Choroid plexus epithelial cell (primary cell): ENCODE measurements at regions not wholly inside any gene's neighbourhood (a gene's known extent, or its start where the extent isn't known, plus 50 kb on each side); places are given as distances from the start of the nearest gene placed in this dataset.

Source experiments
- DNase-seq: peaks from one replicate; pipeline ENCODE4 v3.0.0-alpha.2; 2010; ENCODE audit warnings: low read depth
- H3K4me3 ChIP-seq: 2 replicates; pipeline ENCODE4 v1.5.1; 2011; ENCODE audit warnings: low read depth, mild to moderate bottlenecking, control low read depth, low read length, moderate library complexity
- CTCF ChIP-seq: conservative IDR thresholded peaks from 2 replicates; pipeline ENCODE4 v1.5.1; 2011; ENCODE audit warnings: low read depth, mild to moderate bottlenecking, control low read depth, inconsistent platforms, low read length, moderate library complexity

DNA sequence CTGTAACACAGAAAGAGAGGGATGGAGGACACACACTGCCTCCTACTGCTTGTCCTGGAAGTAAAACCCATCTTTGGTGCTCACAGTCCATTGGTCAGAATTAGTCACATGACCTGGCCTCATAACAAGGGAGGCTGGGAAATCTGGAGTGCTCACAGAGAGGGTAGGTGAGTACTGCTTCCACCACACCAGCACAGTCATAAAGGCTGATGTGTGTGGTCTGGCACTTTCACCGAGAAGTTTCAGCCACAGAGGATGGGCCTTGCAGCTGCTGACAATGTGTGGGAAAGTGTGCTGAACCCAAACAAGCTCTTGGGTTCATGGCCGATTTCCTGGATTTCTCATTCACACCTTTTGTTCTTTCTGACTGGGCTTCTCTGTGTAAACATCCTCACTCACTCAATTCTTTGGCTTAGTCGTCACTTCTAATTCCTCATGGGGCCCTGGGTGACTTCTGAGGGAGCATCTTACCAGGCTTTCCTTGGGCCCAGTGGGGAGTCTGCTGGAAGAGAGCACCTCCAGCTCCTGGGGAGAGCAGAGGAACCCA is 100.7 kb downstream of the ASB7 start:
- peak; percentile 20 for TF ChIP-seq CTCF
- no peak overlapping the region for H3K4me3 ChIP-seq
- peak; percentile 93 for DNase-seq

DNA sequence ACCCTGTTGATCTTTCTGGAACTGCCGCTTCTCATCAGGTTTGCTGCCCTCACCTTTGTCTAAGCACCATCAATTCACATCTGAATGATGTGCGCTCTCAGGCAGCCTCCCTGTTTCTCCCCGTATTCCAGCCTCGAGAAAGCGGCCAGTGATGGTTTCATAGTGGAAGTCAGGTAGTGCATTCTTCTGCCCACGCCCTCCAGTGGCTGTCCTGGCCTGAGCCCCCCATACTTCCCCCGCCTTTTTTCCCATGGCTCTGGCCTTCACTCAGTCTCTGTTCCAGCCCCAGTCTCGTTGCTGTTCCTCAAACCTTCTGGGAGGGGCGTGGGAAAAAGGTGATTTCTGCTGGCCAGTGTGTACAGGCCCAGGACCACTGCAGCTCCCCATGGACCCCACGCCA is 101.3 kb downstream of the ASB7 start:
- no peak overlapping the region for H3K4me3 ChIP-seq
- TF ChIP-seq CTCF = no peak
- no peak for DNase-seq

DNA sequence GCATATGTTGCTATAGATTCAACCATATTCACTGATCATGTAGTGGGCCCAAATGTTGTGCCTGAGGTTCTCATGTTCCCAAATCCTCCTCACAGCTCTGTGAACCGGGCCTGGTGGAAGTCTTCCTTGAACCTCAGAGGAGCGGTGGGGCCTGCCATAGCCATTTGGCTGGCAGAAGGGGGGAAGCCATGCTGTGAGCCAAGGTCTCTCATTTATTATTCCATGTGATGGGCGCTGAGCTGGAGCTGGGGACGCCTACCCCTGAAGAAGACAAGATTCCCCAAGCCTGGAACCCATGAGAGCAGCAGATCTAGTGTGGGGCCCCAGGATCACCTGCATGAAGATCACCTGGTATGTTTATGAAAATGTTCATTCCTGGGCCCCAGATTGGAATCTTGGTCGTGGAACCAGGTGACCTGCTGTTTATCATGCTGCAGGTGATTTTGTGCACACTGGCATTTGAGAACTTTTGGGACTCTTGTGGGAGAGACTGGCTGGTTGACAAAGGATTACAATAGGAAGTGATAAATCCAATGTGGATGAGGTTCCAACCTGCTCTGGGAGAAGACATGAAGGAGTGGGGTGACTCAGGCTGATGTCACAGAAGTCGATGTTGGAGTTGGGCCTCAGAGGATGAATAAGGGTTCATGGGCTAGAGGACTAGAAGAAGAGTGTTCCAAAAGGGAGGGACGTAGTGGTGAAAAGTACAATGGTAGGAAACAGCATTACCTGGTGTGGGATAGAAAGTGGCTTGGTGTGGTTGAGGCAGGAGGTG is 102.1 kb downstream of the ASB7 start:
- TF ChIP-seq CTCF = no peak
- no peak for DNase-seq

DNA sequence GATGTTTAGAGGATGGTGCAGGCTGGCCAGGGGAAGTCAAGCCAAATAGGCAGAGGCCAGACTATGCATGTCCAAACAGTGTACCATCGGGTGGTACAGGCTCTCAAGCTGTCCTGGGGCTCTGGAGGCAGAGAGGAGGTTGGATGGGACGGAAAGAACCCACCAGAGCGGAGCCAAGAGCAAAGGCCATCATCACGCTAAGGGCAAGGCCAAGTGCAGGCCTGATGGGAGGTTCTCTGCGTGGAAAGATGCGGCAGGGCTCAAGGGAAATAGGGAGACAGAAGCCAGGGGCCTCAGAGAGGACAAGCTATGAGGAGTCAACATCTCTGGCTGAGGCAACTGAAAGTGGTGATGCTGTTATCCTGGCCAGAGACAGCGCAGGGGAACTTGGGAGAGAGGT is 102.7 kb downstream of the ASB7 start:
- no peak for DNase-seq
- H3K4me3 ChIP-seq = no peak overlapping the region
- no peak for TF ChIP-seq CTCF

More for the DNA sequence above, 102.1 kb downstream of the ASB7 start:
- H3K4me3 ChIP-seq = no peak overlapping the region

DNA sequence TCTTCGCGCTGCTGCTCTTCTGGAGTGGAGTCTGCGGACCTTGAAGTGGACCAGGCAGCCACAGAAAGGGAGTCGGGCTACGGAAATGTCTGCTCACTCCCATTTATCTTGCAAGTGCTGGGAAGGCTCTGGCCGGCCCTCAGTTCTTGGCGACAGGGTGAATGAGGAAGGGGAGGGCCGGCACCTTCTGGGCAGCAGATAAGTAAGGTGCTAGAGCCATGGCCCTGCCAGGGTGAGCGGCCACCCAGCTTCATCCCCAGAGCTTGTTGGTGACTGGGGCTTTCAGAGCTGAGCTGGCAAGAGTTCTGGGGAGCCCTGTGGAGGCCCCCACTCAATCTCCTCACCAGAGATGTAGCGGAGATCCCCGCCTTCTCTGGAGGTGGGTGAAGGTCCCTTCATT is 103.5 kb downstream of the ASB7 start:
- no peak for DNase-seq
- no peak for TF ChIP-seq CTCF
- H3K4me3 ChIP-seq = no peak overlapping the region

- TF ChIP-seq CTCF = no peak
- H3K4me3 ChIP-seq = no peak overlapping the region
- DNase-seq = no peak
Observed at GRCh38 chr15:100707229-100707628, 104.8 kb downstream of the ASB7 start.

DNA sequence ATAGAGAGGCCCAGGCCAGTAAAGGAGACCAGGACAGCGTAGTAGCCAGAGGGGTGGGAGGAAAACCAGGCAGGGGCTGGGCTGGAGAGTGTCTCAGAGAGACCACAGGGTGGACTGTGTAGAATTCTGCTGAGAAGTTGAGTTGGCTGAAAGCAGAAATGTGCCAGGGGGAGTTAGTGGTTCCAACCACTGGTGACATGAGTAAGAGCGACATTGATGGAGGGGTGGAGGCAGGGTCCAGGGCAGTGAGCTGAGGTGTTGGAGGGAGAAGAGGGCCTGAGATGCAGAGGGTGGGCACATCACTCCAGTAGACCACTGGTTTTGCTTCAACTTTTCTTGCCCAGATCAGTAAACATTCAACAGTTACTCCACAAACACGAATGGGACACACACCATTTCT is 106.5 kb downstream of the ASB7 start:
- H3K4me3 ChIP-seq = no peak overlapping the region
- TF ChIP-seq CTCF = no peak
- no peak for DNase-seq
